D721Med (cell line): ENCODE measurements at regions not wholly inside any gene's neighbourhood (a gene's known extent, or its start where the extent isn't known, plus 50 kb on each side); places are given as distances from the start of the nearest gene placed in this dataset.
A peak's percentile ranks its signal among the peaks of the same experiment; 100 is the strongest.
"Not testable (repeated sequence)": the region's sequence is repeated elsewhere in the genome, so short reads cannot be mapped to it uniquely, and the experiment has no call there.

Experiments
- DNase-seq: peaks from one replicate; pipeline ENCODE4 v3.0.0; 2011; ENCODE audit warnings: low spot score; ENCODE audit not compliant: insufficient read length
- FAIRE-seq: peaks from 2 replicates; lab custom pipeline; 2011; peaks lifted over from hg19 to GRCh38; lab: Jason Lieb, UNC
- CTCF ChIP-seq: IDR thresholded peaks from 2 replicates; pipeline ENCODE4 v1.5.1; 2012; ENCODE audit warnings: mild to moderate bottlenecking, control low read depth; ENCODE audit not compliant: insufficient read depth; ENCODE audit errors: missing control alignments

- DNase-seq (no peak), FAIRE-seq (no peak)
- TF ChIP-seq CTCF = no peak
Measured at GRCh38 chr18:42336139-42336538, 381.1 kb downstream of the PIK3C3 start.

- FAIRE-seq, DNase-seq: not testable (repeated sequence)
Measured at GRCh38 chr18:42337337-42337736, 382.3 kb downstream of the PIK3C3 start.

GRCh38 chr18:42338683-42339082 lies 383.6 kb downstream of the PIK3C3 start:
- no peak for DNase-seq
- TF ChIP-seq CTCF = no peak
- peak; percentile 93 for FAIRE-seq

DNA sequence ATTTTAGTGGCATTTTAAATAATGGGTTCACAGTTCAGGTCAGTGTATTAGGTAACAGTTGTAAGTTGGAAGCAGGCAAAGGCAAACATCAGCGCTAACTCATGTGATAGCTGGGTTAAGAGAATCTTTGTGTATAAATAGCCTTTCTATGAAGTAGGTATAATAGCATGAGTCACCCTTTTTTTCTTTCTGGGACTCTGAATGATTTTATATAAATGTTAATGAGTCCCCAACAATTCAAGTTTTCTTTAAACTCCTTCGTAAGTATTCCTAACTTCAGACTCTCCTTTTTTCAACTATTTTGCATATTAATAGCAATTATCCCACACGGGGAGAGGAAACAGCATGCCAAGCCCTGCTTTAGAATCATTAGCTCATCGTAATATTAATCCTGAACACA lies 384.3 kb downstream of the PIK3C3 start:
- no peak for DNase-seq
- FAIRE-seq = peak; percentile 38
- no peak for TF ChIP-seq CTCF

- DNase-seq (no peak), FAIRE-seq (peak; percentile 51)
- TF ChIP-seq CTCF = no peak
Measured at GRCh38 chr18:42340423-42341009, 385.5 kb downstream of the PIK3C3 start.

DNA sequence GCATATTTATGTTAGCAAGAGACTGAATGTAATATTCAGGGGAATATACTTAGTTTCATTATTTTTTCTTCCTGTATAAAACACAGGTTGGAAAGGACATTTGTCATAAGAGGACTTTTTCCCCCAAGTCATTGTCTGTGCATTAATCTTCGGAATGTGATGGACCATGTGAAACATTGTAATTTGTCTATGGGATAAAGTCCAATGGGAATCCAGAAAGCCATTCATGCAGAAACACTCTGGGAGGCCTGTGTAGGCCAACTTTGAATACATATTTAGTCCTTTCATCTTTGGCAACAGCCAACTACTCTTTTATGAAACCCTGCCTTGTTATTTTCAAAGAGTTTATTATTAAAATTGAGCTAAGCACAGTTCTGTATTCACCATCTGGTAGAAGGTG lies 386.4 kb downstream of the PIK3C3 start:
- DNase-seq = no peak
- TF ChIP-seq CTCF = no peak
- FAIRE-seq = no peak

GRCh38 chr18:42348722-42349121 lies 393.7 kb downstream of the PIK3C3 start:
- no peak for TF ChIP-seq CTCF
- FAIRE-seq = no peak
- no peak for DNase-seq

DNA sequence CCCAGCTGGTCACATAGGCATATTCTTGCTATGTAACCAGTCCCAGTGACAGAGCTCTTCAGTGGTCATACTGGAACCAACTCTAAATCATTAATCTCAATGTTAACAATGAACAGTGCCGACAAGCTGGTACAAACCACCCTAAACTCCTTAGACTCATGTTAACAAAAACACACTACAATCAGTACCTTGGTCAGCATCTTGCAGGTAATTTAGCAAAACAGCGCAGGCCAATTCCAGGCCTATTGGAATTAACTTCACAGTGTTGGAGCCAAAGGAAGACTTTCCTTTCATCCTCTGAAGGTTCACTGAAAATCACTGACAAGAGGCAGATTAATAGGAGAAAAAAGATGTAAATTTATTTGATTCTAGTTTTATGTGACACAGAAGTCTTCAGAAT lies 396.4 kb downstream of the PIK3C3 start:
- no peak for DNase-seq
- no peak for TF ChIP-seq CTCF
- FAIRE-seq = peak; percentile 48
